Left ventricle myocardium inferior (tissue), 1 donor: ENCODE measurements at regions not wholly inside any gene's neighbourhood (a gene's known extent, or its start where the extent isn't known, plus 50 kb on each side); places are given as distances from the start of the nearest gene placed in this dataset.

ENCODE experiments used
- DNase-seq: peaks from one replicate; pipeline ENCODE4 v3.0.0-alpha.2; 2020
- H3K27ac ChIP-seq: fragments of 200-600 bp; replicated peaks from 2 replicates; pipeline ENCODE4 v1.8.0; 2021
- H3K27me3 ChIP-seq: fragments of 200-600 bp; 2 replicates; pipeline ENCODE4 v1.8.0; 2021; ENCODE audit warnings: low read depth
- H3K36me3 ChIP-seq: fragments of 200-600 bp; 2 replicates; pipeline ENCODE4 v1.8.0; 2021
- H3K4me1 ChIP-seq: fragments of 200-600 bp; 2 replicates; pipeline ENCODE4 v1.8.0; 2021
- H3K4me3 ChIP-seq: fragments of 200-600 bp; 2 replicates; pipeline ENCODE4 v1.8.0; 2021; ENCODE audit warnings: mild to moderate bottlenecking, moderate library complexity
- H3K9me3 ChIP-seq: fragments of 200-600 bp; replicated peaks from 2 replicates; pipeline ENCODE4 v1.8.0; 2021
- CTCF ChIP-seq: fragments of 200-600 bp; IDR thresholded peaks from 2 replicates; pipeline ENCODE4 v1.8.0; 2021; ENCODE audit warnings: antibody characterized with exemption, mild to moderate bottlenecking, borderline replicate concordance
- intact Hi-C: fragments of 100-400 bp; cut with micrococcal nuclease; formaldehyde crosslinking; loops from one replicate; pipeline ENCODE4 v1.11.0; 2022
- donor health status: DM: no; HTN: yes; CAD: no; lungs with severe emphysema.

DNA sequence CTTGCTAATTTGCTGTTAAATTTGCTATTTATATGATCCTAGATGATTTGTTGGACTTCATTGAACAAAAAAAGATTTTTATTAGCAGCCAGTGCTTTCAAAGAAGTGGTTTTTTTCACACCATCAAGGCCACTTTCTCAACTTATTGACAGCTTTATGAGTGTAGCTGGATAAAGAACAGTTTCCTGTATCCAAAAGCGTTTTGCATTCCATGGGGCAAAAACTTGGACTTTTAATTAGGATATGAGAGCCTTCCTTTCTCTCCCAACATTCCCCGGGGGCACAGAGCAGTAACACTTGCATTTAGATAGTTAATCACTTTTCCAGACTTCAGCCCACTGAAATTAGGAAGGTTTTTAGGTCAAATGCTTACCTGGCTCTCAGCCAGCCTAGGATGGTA lies 177.1 kb upstream of the ELAC2 start:
- H3K27ac ChIP-seq, result no peak overlapping the region
- no peaks in the 10 kb centered on the region for H3K4me1 ChIP-seq
- DNase-seq, result no peak
- intact Hi-C loops, result no loop called here
- H3K9me3 ChIP-seq, result no peaks in the 10 kb centered on the region
- no peaks in the 10 kb centered on the region for H3K36me3 ChIP-seq
- H3K27me3 ChIP-seq, result no peaks in the 10 kb centered on the region
- no peak for TF ChIP-seq CTCF
- H3K4me3 ChIP-seq, result no peak overlapping the region

DNA sequence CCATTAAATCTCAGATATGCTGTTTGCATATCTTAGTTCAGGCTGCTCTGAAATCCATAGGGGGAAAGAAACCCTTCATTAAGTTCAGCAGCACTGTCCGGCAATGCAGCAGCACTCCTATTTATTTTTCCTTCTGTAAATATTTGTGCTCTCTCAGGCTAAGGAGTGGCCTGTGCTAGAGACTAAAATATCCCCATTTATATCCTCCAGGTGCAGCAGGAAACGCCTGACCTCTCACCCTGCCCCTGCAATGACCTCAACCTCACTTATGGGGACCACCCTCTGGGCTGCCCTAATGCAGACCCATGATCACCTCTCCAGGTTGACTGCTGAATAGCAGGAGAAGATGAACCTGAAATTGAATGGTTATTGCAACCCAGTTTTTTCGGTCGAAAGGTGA lies 165.0 kb upstream of the ELAC2 start:
- Histone ChIP-seq H3K27me3 (no peaks in the 10 kb centered on the region), H3K9me3 (peaks cover 14% of the 10 kb centered on the region), H3K27ac (no peak overlapping the region), H3K4me1 (no peaks in the 10 kb centered on the region), H3K4me3 (no peak overlapping the region), H3K36me3 (no peaks in the 10 kb centered on the region)
- no peak for TF ChIP-seq CTCF
- intact Hi-C loops, result no loop called here
- no peak for DNase-seq

- H3K9me3 ChIP-seq, result peaks cover 14% of the 10 kb centered on the region
- TF ChIP-seq CTCF, result no peak
- no peak overlapping the region for H3K4me3 ChIP-seq
- intact Hi-C loops, result no loop called here
- H3K36me3 ChIP-seq, result no peaks in the 10 kb centered on the region
- H3K27me3 ChIP-seq, result no peaks in the 10 kb centered on the region
- H3K4me1 ChIP-seq, result no peaks in the 10 kb centered on the region
- no peak for DNase-seq
- H3K27ac ChIP-seq, result no peak overlapping the region
Measured at GRCh38 chr17:13182450-13182849, 164.6 kb upstream of the ELAC2 start.

GRCh38 chr17:13181683-13182082 lies 163.9 kb upstream of the ELAC2 start:
- peaks cover 14% of the 10 kb centered on the region for H3K9me3 ChIP-seq

DNA sequence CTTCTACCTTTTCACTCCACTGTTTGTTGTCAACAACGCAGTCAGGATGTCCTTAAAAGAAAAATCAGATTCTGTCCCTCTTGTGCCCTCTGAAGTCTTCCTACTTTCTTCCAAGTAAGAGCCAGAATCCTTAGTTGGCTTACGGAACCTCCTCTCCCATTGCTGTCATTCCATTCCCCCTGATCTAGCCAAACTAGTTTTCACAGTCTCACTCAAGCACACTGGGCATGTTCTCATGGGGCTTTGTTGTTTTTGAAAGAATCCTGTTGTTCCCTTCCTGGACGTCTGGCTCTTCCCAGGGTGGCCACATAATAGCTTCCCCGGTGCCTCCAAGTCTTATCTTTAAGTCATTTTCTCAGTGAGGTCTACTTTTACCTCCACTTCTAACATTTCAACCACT lies 158.6 kb upstream of the ELAC2 start:
- Histone ChIP-seq H3K36me3 (no peaks in the 10 kb centered on the region), H3K9me3 (peaks cover 56% of the 10 kb centered on the region), H3K4me3 (no peak overlapping the region), H3K27ac (no peak overlapping the region), H3K4me1 (no peaks in the 10 kb centered on the region), H3K27me3 (no peaks in the 10 kb centered on the region)
- DNase-seq, result no peak
- intact Hi-C loops, result no loop called here
- TF ChIP-seq CTCF, result no peak

More at GRCh38 chr17:13181683-13182082, 163.9 kb upstream of the ELAC2 start:
- no peak for DNase-seq
- Histone ChIP-seq H3K27ac (no peak overlapping the region), H3K4me1 (no peaks in the 10 kb centered on the region), H3K36me3 (no peaks in the 10 kb centered on the region), H3K27me3 (no peaks in the 10 kb centered on the region), H3K4me3 (no peak overlapping the region)
- intact Hi-C loops, result no loop called here
- no peak for TF ChIP-seq CTCF

- H3K4me1 ChIP-seq, result no peaks in the 10 kb centered on the region
- H3K4me3 ChIP-seq, result no peak overlapping the region
- TF ChIP-seq CTCF, result no peak
- H3K27ac ChIP-seq, result no peak overlapping the region
- H3K9me3 ChIP-seq, result peaks cover 59% of the 10 kb centered on the region
- no peaks in the 10 kb centered on the region for H3K27me3 ChIP-seq
- no peaks in the 10 kb centered on the region for H3K36me3 ChIP-seq
- intact Hi-C loops, result no loop called here
- DNase-seq, result no peak
Measured at GRCh38 chr17:13171790-13172189, 154.0 kb upstream of the ELAC2 start.
